ENCODE measurements at regions not wholly inside any gene's neighbourhood (a gene's known extent, or its start where the extent isn't known, plus 50 kb on each side); places are given as distances from the start of the nearest gene placed in this dataset.

DNA sequence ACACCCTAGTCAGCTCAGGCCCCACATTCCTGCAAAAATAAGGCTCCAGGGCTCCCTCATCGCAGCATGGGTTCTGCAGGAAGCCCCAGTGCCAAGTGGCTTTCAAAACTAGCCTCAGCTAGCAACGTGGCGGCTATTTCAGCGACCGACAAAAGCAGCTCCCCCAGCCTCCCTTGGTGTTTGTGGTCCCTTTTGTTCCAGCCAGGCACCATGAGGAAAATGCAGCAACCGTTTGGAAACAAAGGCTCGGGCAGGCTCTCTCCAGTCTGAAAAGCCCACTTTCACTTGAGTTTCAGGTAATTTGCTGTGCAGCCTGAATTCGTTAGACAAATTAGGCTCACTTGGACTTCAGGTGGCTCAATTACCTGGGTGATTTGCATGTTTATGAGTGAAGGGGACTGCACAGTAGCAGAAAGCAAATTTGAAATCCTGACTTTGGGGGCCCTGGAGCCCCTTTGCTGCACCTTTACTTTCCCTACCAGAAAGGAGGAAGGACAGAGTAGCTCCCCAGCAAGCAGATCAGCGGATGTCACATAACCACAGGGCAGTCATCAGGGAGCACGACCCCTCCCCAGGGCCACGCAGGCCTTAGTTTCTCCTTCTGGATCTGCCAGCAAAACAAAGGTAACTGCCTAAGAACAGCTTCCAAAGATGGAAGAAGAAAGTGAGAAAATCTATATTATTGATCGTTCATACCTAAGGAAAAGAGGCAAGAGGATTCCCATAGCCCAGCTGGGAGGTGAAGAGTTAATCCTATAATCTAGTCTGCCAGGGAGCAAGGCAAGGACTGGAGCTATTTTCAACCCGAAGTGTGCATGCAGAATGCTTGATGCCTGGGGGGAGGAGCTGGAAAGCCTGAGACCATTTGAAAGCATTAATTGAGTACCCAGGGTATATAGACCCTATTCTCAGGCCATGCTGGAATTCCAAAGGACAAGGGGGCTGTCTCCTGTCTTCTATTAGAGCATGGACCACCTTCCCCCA, 143.1 kb upstream of the SDK2 start:
- CTCF ChIA-PET: no interaction called here
- POLR2A ChIA-PET: interaction anchor here (0.6 to 1.0 kb wide), 4 partner anchors 12 to 329 kb away, joined by 3 read pairs; no protein-coding TSS in a partner anchor
- Mint-ChIP-seq H3K4me1 (ENCODE audit: insufficient read depth, unreplicated experiment) (peaks cover 4% of the 10 kb centered on the region), H3K4me3 (ENCODE audit: unreplicated experiment) (no peak overlapping the region), H3K9me3 (ENCODE audit: unreplicated experiment) (no peaks in the 10 kb centered on the region), H3K27ac (ENCODE audit: low read depth, unreplicated experiment) (no peak overlapping the region), H3K36me3 (ENCODE audit: insufficient read depth, unreplicated experiment) (no peaks in the 10 kb centered on the region), H3K27me3 (ENCODE audit: insufficient read depth, unreplicated experiment) (peaks cover 53% of the 10 kb centered on the region)
- BruUV-seq (replicated peaks): no TSS peak
- no peak for DNase-seq (ENCODE audit: unreplicated experiment)
- TF ChIP-seq, protein P1, sequence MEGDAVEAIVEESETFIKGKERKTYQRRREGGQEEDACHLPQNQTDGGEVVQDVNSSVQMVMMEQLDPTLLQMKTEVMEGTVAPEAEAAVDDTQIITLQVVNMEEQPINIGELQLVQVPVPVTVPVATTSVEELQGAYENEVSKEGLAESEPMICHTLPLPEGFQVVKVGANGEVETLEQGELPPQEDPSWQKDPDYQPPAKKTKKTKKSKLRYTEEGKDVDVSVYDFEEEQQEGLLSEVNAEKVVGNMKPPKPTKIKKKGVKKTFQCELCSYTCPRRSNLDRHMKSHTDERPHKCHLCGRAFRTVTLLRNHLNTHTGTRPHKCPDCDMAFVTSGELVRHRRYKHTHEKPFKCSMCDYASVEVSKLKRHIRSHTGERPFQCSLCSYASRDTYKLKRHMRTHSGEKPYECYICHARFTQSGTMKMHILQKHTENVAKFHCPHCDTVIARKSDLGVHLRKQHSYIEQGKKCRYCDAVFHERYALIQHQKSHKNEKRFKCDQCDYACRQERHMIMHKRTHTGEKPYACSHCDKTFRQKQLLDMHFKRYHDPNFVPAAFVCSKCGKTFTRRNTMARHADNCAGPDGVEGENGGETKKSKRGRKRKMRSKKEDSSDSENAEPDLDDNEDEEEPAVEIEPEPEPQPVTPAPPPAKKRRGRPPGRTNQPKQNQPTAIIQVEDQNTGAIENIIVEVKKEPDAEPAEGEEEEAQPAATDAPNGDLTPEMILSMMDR (IDR thresholded peaks at IDR 0.05; ENCODE audit: unreplicated experiment): no peak
- intact Hi-C loops (cut with micrococcal nuclease): no loop called here

DNA sequence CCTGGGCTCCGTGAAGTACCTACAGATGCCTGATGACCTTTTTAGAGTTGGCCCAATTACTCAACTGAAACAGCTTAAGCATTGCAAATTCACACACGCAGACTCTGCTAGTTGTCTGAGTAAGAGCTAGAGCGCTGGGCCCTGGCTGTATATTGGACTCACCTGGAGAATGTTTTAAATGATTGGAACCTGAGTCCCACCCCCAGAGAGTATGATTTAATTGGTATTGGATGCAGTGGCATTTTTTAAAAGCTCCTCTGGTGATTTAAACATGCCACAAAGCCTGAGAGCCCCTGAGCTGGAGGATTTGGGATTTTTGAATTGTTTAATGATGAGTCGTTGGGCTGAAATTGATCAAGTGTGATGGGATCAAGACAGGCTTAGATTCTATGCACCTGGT, 143.9 kb upstream of the SDK2 start:
- ChIA-PET CTCF (interaction anchor here (0.6 kb wide), 1 partner anchor 126 kb away, joined by 3 read pairs; no protein-coding TSS in a partner anchor), POLR2A (interaction anchor here (0.6 to 1.0 kb wide), 3 partner anchors 11 to 245 kb away, joined by 3 read pairs; no protein-coding TSS in a partner anchor)
- no peak overlapping the region for H3K4me3 Mint-ChIP-seq (ENCODE audit: unreplicated experiment)
- intact Hi-C loops (cut with micrococcal nuclease): no loop called here
- no TSS peak for BruUV-seq (replicated peaks)
- peaks cover 46% of the 10 kb centered on the region for H3K27me3 Mint-ChIP-seq (ENCODE audit: insufficient read depth, unreplicated experiment)
- H3K27ac Mint-ChIP-seq (ENCODE audit: low read depth, unreplicated experiment): no peak overlapping the region
- DNase-seq (ENCODE audit: unreplicated experiment): no peak
- H3K36me3 Mint-ChIP-seq (ENCODE audit: insufficient read depth, unreplicated experiment): no peaks in the 10 kb centered on the region
- no peaks in the 10 kb centered on the region for H3K9me3 Mint-ChIP-seq (ENCODE audit: unreplicated experiment)
- TF ChIP-seq, protein P1 (IDR thresholded peaks at IDR 0.05; ENCODE audit: unreplicated experiment): no peak
- peaks cover 4% of the 10 kb centered on the region for H3K4me1 Mint-ChIP-seq (ENCODE audit: insufficient read depth, unreplicated experiment)

DNA sequence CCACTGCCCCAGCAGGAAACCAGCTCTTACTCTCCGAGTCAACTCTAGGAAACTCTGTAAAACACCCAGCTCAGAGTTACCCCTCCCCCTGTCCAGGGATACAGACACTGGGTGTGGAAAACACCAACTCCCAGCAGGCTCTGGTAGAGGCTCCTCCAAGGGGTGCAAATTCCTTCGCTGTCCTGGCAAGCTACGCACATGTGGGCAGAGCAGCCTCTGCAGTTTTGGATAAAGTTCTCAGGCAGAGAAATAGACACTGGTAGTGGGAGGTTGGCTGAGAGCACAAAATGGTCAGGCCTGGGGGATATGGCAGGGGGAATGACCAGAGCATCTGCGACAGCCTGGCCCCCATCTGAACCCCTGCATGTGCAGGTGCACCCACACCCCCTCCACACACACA, 146.9 kb upstream of the SDK2 start:
- CTCF ChIA-PET: no interaction called here
- TF ChIP-seq, protein P1 (IDR thresholded peaks at IDR 0.05; ENCODE audit: unreplicated experiment): no peak
- Mint-ChIP-seq H3K27ac (ENCODE audit: low read depth, unreplicated experiment) (no peak overlapping the region), H3K9me3 (ENCODE audit: unreplicated experiment) (no peaks in the 10 kb centered on the region), H3K4me3 (ENCODE audit: unreplicated experiment) (no peak overlapping the region), H3K4me1 (ENCODE audit: insufficient read depth, unreplicated experiment) (peaks cover 3% of the 10 kb centered on the region), H3K36me3 (ENCODE audit: insufficient read depth, unreplicated experiment) (no peaks in the 10 kb centered on the region), H3K27me3 (ENCODE audit: insufficient read depth, unreplicated experiment) (peaks cover 26% of the 10 kb centered on the region)
- DNase-seq (ENCODE audit: unreplicated experiment): no peak
- BruUV-seq (replicated peaks): no TSS peak
- intact Hi-C loops (cut with micrococcal nuclease): no loop called here
- POLR2A ChIA-PET: interaction anchor here (1.0 kb wide), 1 partner anchor 9 kb away, joined by 3 read pairs; no protein-coding TSS in a partner anchor

DNA sequence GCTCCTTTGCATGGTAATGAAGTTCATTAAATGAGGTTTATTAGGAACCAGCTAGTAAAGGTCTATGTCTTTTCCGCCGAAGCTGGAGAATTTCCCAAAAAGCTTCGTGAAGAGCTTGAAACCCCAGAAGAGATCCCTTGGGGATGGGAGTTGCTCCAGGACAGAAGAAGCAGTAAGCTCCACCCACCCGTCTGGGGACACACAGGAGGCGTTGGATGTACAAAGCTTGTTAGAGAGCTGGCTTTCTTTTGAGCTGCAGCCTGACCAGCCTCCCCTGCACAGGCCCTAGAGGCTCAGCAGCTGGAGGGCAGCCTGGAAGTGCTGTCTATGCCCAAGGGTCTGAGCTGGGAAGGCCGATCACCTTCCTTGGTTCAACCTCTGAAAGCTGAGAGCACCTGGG, 147.4 kb upstream of the SDK2 start:
- Mint-ChIP-seq H3K27ac (ENCODE audit: low read depth, unreplicated experiment) (no peak overlapping the region), H3K4me3 (ENCODE audit: unreplicated experiment) (no peak overlapping the region), H3K36me3 (ENCODE audit: insufficient read depth, unreplicated experiment) (no peaks in the 10 kb centered on the region), H3K27me3 (ENCODE audit: insufficient read depth, unreplicated experiment) (peaks cover 21% of the 10 kb centered on the region), H3K9me3 (ENCODE audit: unreplicated experiment) (no peaks in the 10 kb centered on the region), H3K4me1 (ENCODE audit: insufficient read depth, unreplicated experiment) (peaks cover 3% of the 10 kb centered on the region)
- POLR2A ChIA-PET: interaction anchor here (1.0 kb wide), 1 partner anchor 9 kb away, joined by 3 read pairs; no protein-coding TSS in a partner anchor
- no peak for DNase-seq (ENCODE audit: unreplicated experiment)
- intact Hi-C loops (cut with micrococcal nuclease): no loop called here
- no TSS peak for BruUV-seq (replicated peaks)
- CTCF ChIA-PET: interaction anchor here (0.7 kb wide), 1 partner anchor 81 kb away, joined by 3 read pairs; no protein-coding TSS in a partner anchor
- TF ChIP-seq, protein P1 (IDR thresholded peaks at IDR 0.05; ENCODE audit: unreplicated experiment): no peak
